Subcutaneous abdominal adipose tissue (tissue), 5 donors: ENCODE measurements at regions not wholly inside any gene's neighbourhood (a gene's known extent, or its start where the extent isn't known, plus 50 kb on each side); places are given as distances from the start of the nearest gene placed in this dataset.
"Not testable (repeated sequence)": the region's sequence is repeated elsewhere in the genome, so short reads cannot be mapped to it uniquely, and the experiment has no call there.

Experiments
- H3K27ac ChIP-seq: one replicate; pipeline ENCODE4 v1.7.0; 2013; ENCODE audit warnings: low read depth, mild to moderate bottlenecking, inconsistent platforms, low read length, moderate library complexity
- H3K27me3 ChIP-seq, 5 donors: one replicate each; pipeline ENCODE4 v1.7.0; 2013; ENCODE audit warnings: low read length in 5 of 5, inconsistent platforms in 1 of 5; ENCODE audit not compliant: control insufficient read depth in 5 of 5, insufficient read depth in 4 of 5
- H3K36me3 ChIP-seq, 5 donors: one replicate each; pipeline ENCODE4 v1.7.0; 2013; ENCODE audit warnings: low read length in 5 of 5; ENCODE audit not compliant: control insufficient read depth in 5 of 5, insufficient read depth in 5 of 5
- H3K4me1 ChIP-seq, 5 donors: one replicate each; pipeline ENCODE4 v1.7.0; 2013; ENCODE audit warnings: low read length in 5 of 5, mild to moderate bottlenecking in 3 of 5, moderate library complexity in 1 of 5; ENCODE audit not compliant: control insufficient read depth in 5 of 5, insufficient read depth in 5 of 5
- H3K4me3 ChIP-seq, 5 donors: one replicate each; pipeline ENCODE4 v1.7.0; 2013; ENCODE audit warnings: low read length in 5 of 5, low read depth in 1 of 5
- H3K9ac ChIP-seq, 5 donors: one replicate each; pipeline ENCODE4 v1.7.0; 2013; ENCODE audit warnings: low read length in 5 of 5, mild to moderate bottlenecking in 4 of 5, moderate library complexity in 3 of 5
- H3K9me3 ChIP-seq, 5 donors: one replicate each; pipeline ENCODE4 v1.7.0; 2013; ENCODE audit warnings: low read length in 5 of 5; ENCODE audit not compliant: control insufficient read depth in 5 of 5
- donor health status: healthy.
- donor health status: healthy.
- donor health status: healthy.
- donor health status: healthy.
- donor health status: healthy.

DNA sequence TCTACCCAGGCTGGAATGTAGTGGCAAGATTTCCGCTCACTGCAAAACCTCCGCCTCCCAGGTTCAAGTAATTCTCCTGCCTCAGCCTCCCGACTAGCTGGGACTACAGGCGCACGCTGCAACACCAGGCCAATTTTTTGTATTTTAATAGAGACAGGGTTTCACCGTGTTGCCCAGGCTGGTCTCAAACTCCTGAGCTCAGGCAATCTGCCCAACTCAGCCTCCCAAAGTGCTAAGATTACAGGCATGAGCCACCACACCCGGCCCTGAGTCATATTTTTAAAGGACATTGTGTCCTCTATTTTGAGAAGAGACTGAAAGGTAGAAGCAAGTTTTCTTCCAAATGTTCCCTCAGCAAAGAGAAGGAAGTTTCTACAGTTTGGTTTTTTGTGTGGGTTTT lies 227.1 kb downstream of the KCTD12 start:
- not testable (repeated sequence) for H3K4me3 ChIP-seq, H3K36me3 ChIP-seq, H3K9me3 ChIP-seq, H3K9ac ChIP-seq, H3K27me3 ChIP-seq, H3K4me1 ChIP-seq, H3K27ac ChIP-seq

DNA sequence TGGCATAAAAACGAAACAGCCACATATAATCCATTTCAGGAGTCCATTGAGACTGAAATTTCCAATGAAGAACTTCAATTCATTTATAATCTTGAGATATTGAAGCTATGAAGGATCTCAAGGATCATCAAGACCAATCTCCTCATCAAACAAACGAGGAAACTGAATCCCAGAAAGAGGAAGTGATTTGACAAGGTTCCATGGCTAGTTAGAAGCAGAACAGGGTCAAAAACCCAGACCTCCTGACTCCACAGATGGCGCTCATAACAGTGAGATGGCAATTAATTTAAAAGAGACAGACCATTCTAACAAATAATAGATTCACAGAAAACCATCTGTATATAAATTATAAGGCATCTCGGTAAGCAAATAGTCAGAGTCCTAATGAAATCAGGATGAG lies 229.7 kb downstream of the KCTD12 start:
- Histone ChIP-seq H3K4me3 (no peak overlapping the region), H3K27me3 (no peaks in the 10 kb centered on the region), H3K4me1 (peaks cover 0 to 4% (median 0%) of the 10 kb centered on the region in 5 donors), H3K36me3 (no peaks in the 10 kb centered on the region), H3K9ac (no peak overlapping the region), H3K27ac (no peak overlapping the region), H3K9me3 (no peaks in the 10 kb centered on the region)

DNA sequence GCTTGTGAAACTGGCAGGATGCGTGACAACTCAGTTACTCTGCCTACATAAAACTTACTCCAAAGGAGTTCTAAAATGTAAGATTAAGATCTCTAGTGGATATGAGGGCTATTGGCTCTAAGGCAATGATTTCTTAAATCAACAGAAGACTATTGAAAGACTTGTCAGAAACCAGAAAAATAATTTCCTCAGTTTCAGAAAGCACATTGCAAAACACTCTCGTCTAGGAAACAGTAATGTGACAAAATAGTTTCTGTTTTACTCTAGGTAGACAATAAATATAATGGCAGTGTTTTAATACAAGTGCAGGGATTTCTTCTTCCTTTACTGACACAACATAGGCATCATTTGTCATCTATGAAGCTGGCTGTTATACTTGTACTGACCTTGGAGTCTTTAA lies 230.1 kb downstream of the KCTD12 start:
- no peak overlapping the region for H3K9ac ChIP-seq
- no peaks in the 10 kb centered on the region for H3K27me3 ChIP-seq
- H3K4me1 ChIP-seq: peaks cover 0 to 4% (median 0%) of the 10 kb centered on the region in 5 donors
- no peaks in the 10 kb centered on the region for H3K36me3 ChIP-seq
- no peak overlapping the region for H3K4me3 ChIP-seq
- H3K9me3 ChIP-seq: no peaks in the 10 kb centered on the region
- no peak overlapping the region for H3K27ac ChIP-seq

DNA sequence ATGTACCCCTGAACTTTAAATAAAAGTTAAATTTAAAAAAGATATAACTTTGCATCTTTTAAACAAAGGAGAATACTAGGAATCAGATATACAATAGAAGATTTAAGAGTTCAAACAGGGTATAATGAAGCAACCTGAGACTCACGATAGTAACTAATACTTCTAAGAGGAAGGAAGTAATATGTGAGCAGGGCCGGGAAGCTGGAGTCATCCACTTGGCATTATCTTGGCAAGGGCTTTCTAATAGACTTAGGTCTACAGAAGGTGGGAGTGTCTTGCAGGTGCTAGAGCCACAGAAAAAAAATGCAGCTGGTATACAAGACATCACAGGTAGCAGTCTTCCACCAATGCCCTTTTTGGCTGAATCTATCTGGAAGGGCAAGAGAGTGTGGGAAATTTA lies 231.9 kb downstream of the KCTD12 start:
- H3K9ac ChIP-seq: no peak overlapping the region
- peaks cover 0 to 4% (median 0%) of the 10 kb centered on the region in 5 donors for H3K4me1 ChIP-seq
- no peaks in the 10 kb centered on the region for H3K27me3 ChIP-seq
- H3K4me3 ChIP-seq: no peak overlapping the region
- H3K9me3 ChIP-seq: no peaks in the 10 kb centered on the region
- H3K36me3 ChIP-seq: no peaks in the 10 kb centered on the region
- H3K27ac ChIP-seq: no peak overlapping the region

DNA sequence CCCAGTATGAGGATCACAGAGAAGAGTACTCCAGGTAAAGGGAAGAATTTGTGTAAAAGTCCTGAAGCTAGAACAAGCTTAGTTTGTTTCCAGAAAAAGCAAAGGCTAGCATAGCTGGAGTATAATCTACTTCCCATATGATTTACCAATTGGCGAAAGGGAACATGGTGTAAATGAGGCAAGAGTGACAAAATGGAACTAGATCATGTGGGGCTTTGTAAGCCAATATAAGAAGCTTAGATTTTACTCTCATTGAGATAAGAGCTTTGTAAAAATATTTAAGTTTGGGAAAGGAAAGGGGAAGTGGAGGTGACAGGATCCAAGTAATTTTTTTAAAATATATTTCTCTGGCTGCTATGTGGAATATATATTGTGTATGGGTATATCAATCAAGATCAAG lies 234.9 kb downstream of the KCTD12 start:
- H3K9ac ChIP-seq: no peak overlapping the region
- H3K4me1 ChIP-seq: peaks cover 0 to 4% (median 0%) of the 10 kb centered on the region in 5 donors
- no peak overlapping the region for H3K27ac ChIP-seq
- no peaks in the 10 kb centered on the region for H3K36me3 ChIP-seq
- H3K9me3 ChIP-seq: no peaks in the 10 kb centered on the region
- H3K27me3 ChIP-seq: no peaks in the 10 kb centered on the region
- no peak overlapping the region for H3K4me3 ChIP-seq

DNA sequence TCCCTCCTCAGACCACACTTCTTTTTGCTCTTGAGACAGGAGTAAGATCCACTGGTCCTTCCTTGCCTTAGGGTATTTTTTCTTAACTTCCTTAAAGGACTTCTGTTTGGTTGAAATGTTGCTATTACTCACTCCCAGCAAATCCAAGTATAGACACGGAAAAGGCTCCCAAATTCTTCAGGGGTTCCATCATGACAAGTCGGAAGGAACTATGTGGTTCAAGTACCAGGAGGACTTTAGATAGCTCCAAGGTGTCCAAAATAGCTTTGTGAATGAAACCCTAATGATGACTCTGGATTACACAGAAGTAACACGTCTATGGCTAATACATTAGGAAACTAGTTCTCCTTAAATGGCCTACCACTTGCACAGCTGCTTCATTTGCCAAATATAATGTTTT lies 238.7 kb downstream of the KCTD12 start:
- no peaks in the 10 kb centered on the region for H3K9me3 ChIP-seq
- H3K27me3 ChIP-seq: no peaks in the 10 kb centered on the region
- no peaks in the 10 kb centered on the region for H3K36me3 ChIP-seq
- no peak overlapping the region for H3K9ac ChIP-seq
- H3K27ac ChIP-seq: no peak overlapping the region
- H3K4me3 ChIP-seq: no peak overlapping the region
- H3K4me1 ChIP-seq: no peaks in the 10 kb centered on the region

DNA sequence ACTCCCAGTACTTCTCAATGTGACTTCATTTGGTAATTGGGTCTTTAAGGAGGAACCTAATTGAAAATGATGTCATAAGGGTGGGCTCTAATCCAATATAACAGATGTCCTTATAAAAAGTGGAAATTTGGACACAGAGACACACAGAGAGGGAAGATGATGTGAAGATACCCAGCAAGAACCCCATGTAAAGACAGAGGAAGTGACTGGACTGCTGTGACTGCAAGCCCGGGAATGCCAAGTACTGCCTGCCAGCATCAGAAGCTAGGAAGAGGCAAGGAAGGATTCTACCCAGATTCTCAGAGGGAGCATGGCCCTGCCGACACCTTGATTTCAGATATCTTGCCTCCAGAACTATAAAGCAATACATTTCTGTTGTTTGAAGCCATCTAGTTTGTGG lies 239.3 kb downstream of the KCTD12 start:
- H3K9me3 ChIP-seq: no peaks in the 10 kb centered on the region
- H3K27ac ChIP-seq: no peak overlapping the region
- H3K9ac ChIP-seq: no peak overlapping the region
- H3K4me3 ChIP-seq: no peak overlapping the region
- no peaks in the 10 kb centered on the region for H3K36me3 ChIP-seq
- no peaks in the 10 kb centered on the region for H3K27me3 ChIP-seq
- H3K4me1 ChIP-seq: no peaks in the 10 kb centered on the region

DNA sequence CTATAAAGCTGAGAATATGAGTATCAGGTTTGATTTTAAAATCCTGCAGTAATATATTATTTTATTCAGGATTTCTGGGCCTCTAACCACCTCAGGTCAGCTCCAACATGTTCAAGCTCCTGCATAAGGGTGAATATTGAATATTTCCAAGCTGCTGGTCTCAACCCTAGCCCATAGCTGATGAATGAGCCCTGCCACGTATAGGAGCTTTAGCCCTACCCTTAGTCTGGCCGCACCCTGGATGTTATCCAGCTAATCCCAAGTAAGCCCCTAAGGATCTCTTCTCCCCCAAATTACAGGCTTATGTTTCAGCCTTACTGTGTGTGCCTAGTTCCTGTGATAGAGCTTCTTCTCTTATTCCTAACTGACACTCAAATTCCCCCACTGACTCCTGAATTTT lies 240.6 kb downstream of the KCTD12 start:
- Histone ChIP-seq H3K4me3 (no peak overlapping the region), H3K4me1 (no peaks in the 10 kb centered on the region), H3K9ac (no peak overlapping the region), H3K27ac (no peak overlapping the region), H3K36me3 (no peaks in the 10 kb centered on the region), H3K27me3 (no peaks in the 10 kb centered on the region), H3K9me3 (no peaks in the 10 kb centered on the region)

DNA sequence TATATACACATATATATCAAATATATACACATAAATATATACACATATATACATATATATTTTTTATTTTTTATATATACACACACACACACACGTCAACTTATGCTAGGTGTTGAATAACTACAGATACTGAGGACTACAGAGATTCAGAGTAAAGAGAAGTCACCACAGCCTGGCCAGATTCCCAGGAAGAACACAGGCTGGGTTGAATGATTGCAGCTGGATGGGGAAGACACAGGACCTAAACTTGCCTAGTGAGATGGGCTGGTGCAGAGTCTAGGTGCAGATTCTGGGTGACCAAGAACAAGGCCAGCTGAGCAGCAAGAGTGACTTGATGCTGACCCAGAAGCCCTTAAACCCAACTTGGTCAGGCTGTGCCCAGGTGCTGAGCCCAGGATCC lies 241.3 kb downstream of the KCTD12 start:
- no peak overlapping the region for H3K9ac ChIP-seq

DNA sequence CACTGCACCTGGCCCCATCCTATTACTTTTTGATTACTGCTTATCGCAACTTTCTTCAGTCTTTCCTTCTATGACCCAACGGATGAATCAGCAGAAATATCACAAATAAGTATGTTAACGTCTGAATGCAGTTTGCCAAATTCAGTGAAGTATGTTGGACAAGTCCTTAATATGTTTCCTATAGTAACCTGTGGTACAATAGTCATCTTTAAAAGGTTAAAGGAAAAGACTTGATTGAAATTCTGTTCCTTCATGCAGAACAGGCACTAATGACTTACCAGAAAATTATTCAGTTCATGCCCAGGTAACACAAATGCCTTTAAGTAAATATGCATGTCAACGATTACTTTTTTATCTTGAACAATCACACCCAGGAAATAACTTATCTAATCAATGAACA lies 242.6 kb downstream of the KCTD12 start:
- H3K36me3 ChIP-seq: no peaks in the 10 kb centered on the region
- H3K4me1 ChIP-seq: no peaks in the 10 kb centered on the region
- no peaks in the 10 kb centered on the region for H3K9me3 ChIP-seq
- no peak overlapping the region for H3K27ac ChIP-seq
- H3K27me3 ChIP-seq: no peaks in the 10 kb centered on the region
- no peak overlapping the region for H3K9ac ChIP-seq
- no peak overlapping the region for H3K4me3 ChIP-seq

More for the DNA sequence above, 241.3 kb downstream of the KCTD12 start:
- Histone ChIP-seq H3K4me3 (no peak overlapping the region), H3K27me3 (no peaks in the 10 kb centered on the region), H3K4me1 (no peaks in the 10 kb centered on the region), H3K36me3 (no peaks in the 10 kb centered on the region), H3K9me3 (no peaks in the 10 kb centered on the region), H3K27ac (no peak overlapping the region)

DNA sequence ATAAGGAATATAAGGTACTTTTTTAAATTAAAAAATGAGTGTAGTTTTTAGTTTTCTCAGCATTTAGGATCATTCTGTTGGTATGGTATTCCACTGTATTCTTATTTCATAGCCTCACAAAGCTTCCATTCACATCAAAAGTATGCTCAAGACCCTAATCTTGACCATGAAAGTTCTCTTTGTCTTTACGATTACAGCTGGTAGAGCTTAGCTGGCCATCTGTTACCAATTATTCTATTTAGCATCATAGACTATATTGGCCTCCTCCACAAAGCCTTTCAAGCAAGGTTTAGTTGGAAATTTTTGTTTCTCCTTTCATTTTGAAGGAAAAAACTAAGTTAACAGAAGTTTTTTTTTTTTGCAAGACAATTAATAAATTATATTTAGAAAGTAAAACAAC lies 245.1 kb downstream of the KCTD12 start:
- Histone ChIP-seq H3K36me3 (no peaks in the 10 kb centered on the region), H3K9me3 (no peaks in the 10 kb centered on the region), H3K4me3 (no peak overlapping the region), H3K9ac (no peak overlapping the region), H3K4me1 (peaks cover 0 to 24% (median 14%) of the 10 kb centered on the region in 5 donors), H3K27me3 (no peaks in the 10 kb centered on the region), H3K27ac (no peak overlapping the region)
